HG03521 (cell line): ENCODE measurements at regions not wholly inside any gene's neighbourhood (a gene's known extent, or its start where the extent isn't known, plus 50 kb on each side); places are given as distances from the start of the nearest gene placed in this dataset.

ENCODE experiments used
- ATAC-seq: cut with Tn5 transposase; IDR thresholded peaks from one replicate; pipeline ENCODE4 v1.9.1; 2021; ENCODE audit warnings: mild to moderate bottlenecking, moderate library complexity; ENCODE audit not compliant: unreplicated experiment

- ATAC-seq = no peak
Observed at GRCh38 chr3:102741694-102742093, 306.9 kb downstream of the ZPLD1 start.

GRCh38 chr3:102745881-102746280 is 311.1 kb downstream of the ZPLD1 start:
- ATAC-seq = no peak

GRCh38 chr3:102747611-102748010 is 312.8 kb downstream of the ZPLD1 start:
- no peak for ATAC-seq

GRCh38 chr3:102748646-102749045 is 313.8 kb downstream of the ZPLD1 start:
- ATAC-seq = no peak

- ATAC-seq = no peak
Observed at GRCh38 chr3:102750322-102750721, 315.5 kb downstream of the ZPLD1 start.

GRCh38 chr3:102753901-102754300 is 319.1 kb downstream of the ZPLD1 start:
- ATAC-seq = no peak

GRCh38 chr3:102756706-102757105 is 321.9 kb downstream of the ZPLD1 start:
- no peak for ATAC-seq

- ATAC-seq = no peak
Observed at GRCh38 chr3:102757950-102758349, 323.1 kb downstream of the ZPLD1 start.

GRCh38 chr3:102761766-102762165 is 327.0 kb downstream of the ZPLD1 start:
- ATAC-seq = no peak

- no peak for ATAC-seq
Observed at GRCh38 chr3:102790747-102791325, 356.0 kb downstream of the ZPLD1 start.

GRCh38 chr3:102791641-102792589 is 357.1 kb downstream of the ZPLD1 start:
- no peak for ATAC-seq

- ATAC-seq = no peak
Observed at GRCh38 chr3:102796804-102797203, 362.0 kb downstream of the ZPLD1 start.

GRCh38 chr3:102802819-102803420 is 368.1 kb downstream of the ZPLD1 start:
- no peak for ATAC-seq

GRCh38 chr3:102810937-102811336 is 376.1 kb downstream of the ZPLD1 start:
- ATAC-seq = no peak

GRCh38 chr3:102826636-102827035 is 391.8 kb downstream of the ZPLD1 start:
- ATAC-seq = no peak

GRCh38 chr3:102827386-102827785 is 392.6 kb downstream of the ZPLD1 start:
- no peak for ATAC-seq

- no peak for ATAC-seq
Observed at GRCh38 chr3:102830415-102830814, 395.6 kb downstream of the ZPLD1 start.

GRCh38 chr3:102841866-102842265 is 407.1 kb downstream of the ZPLD1 start:
- ATAC-seq = no peak

GRCh38 chr3:102866845-102867244 is 432.0 kb downstream of the ZPLD1 start:
- ATAC-seq = no peak

GRCh38 chr3:102883515-102883914 is 448.7 kb downstream of the ZPLD1 start:
- no peak for ATAC-seq

GRCh38 chr3:102885289-102885688 is 450.5 kb downstream of the ZPLD1 start:
- no peak for ATAC-seq

- ATAC-seq = no peak
Observed at GRCh38 chr3:102887431-102887830, 452.6 kb downstream of the ZPLD1 start.
